ENCODE measurements at regions not wholly inside any gene's neighbourhood (a gene's known extent, or its start where the extent isn't known, plus 50 kb on each side); places are given as distances from the start of the nearest gene placed in this dataset.

- Histone ChIP-seq H3K4me3 (no peak overlapping the region), H4K20me1 (ENCODE audit: control insufficient read depth, insufficient read depth) (no peaks in the 10 kb centered on the region), H3K4me2 (ENCODE audit: control insufficient read depth, insufficient read depth) (no peak overlapping the region), H3K27ac (ENCODE audit: control insufficient read depth, insufficient read depth) (no peak overlapping the region), H3K4me1 (ENCODE audit: control insufficient read depth, insufficient read depth, low read length) (no peaks in the 10 kb centered on the region), H3K79me2 (ENCODE audit: control insufficient read depth, insufficient read depth, low read length) (no peaks in the 10 kb centered on the region), H3K9ac (ENCODE audit: control insufficient read depth, insufficient read depth, low read length) (no peak overlapping the region), H3K27me3 (replicated peaks in 1 of 2; ENCODE audit: control insufficient read depth in 2 of 2, insufficient read depth in 2 of 2, low read length in 1 of 2) (no peaks in the 10 kb centered on the region), H2AFZ (ENCODE audit: control insufficient read depth, low read depth, low read length) (no peak overlapping the region), H3K36me3 (ENCODE audit: control insufficient read depth in 2 of 2, insufficient read depth in 2 of 2, low read length in 1 of 2) (no peaks in the 10 kb centered on the region), H3K9me3 (replicated peaks; ENCODE audit: control insufficient read depth, insufficient read depth, low read length) (no peaks in the 10 kb centered on the region)
- in situ Hi-C loops (cut with MboI) (no loop called here), intact Hi-C loops (cut with micrococcal nuclease; ENCODE audit: unreplicated experiment) (no loop called here)
- WGBS (ENCODE audit: insufficient coverage, insufficient replicate concordance, low lambda C conversion rate, missing lambda C conversion rate) = 31% methylated on average over 10 of the region's 10 CpGs
- FAIRE-seq (no peak), DNase-seq (ENCODE audit: low read depth, low spot score) (no peak), ATAC-seq (no peak)
- ChIA-PET SMC1A (ENCODE audit: uncharacterized antibody, unreplicated experiment) (interaction anchor here (1.3 to 1.5 kb wide), 2 partner anchors 24 to 42 kb away, joined by 3 to 4 read pairs; no protein-coding TSS in a partner anchor), CTCF (interaction anchor here (0.6 to 1.5 kb wide), 6 partner anchors 10 to 428 kb away, joined by 3 to 5 read pairs (median 4); no protein-coding TSS in a partner anchor), RAD21 (ENCODE audit: unreplicated experiment) (interaction anchor here (1.1 kb wide), 1 partner anchor 34 kb away, joined by 3 read pairs; no protein-coding TSS in a partner anchor), POLR2A (no interaction called here)
- TF ChIP-seq ZNF687 (IDR thresholded peaks at IDR 0.05) = no peak
- TF ChIP-seq SIX5 (IDR thresholded peaks at IDR 0.05; ENCODE audit: low read depth, low read length, severe bottlenecking) = no peak
- TF ChIP-seq CREM (IDR thresholded peaks at IDR 0.05; ENCODE audit: low read depth) = no peak
- TF ChIP-seq NFYA (IDR thresholded peaks at IDR 0.05; ENCODE audit: borderline replicate concordance, low read depth, low read length) = no peak
- TF ChIP-seq HCFC1 (IDR thresholded peaks at IDR 0.05; ENCODE audit: low read length) = no peak
- TF ChIP-seq USF2 (IDR thresholded peaks at IDR 0.05; ENCODE audit: borderline replicate concordance, low read depth, low read length) = no peak
- TF ChIP-seq NKRF (conservative IDR thresholded peaks at IDR 0.05) = no peak
- TF ChIP-seq ELK1 (IDR thresholded peaks at IDR 0.05; ENCODE audit: low read depth, low read length) = no peak
- no peak for TF ChIP-seq ZBED1 (IDR thresholded peaks at IDR 0.05; ENCODE audit: borderline replicate concordance)
- BruUV-seq (replicated peaks) = no TSS peak
These were observed 120.7 kb upstream of the SOD1 start for GRCh38 chr21:31538816-31539215.
